GM23338 (cell line): ENCODE measurements at regions not wholly inside any gene's neighbourhood (a gene's known extent, or its start where the extent isn't known, plus 50 kb on each side); places are given as distances from the start of the nearest gene placed in this dataset.

Experiments
- ATAC-seq: fragments of 200-7000 bp; cut with Tn5 transposase; 3 replicates; pipeline ENCODE4 v1.9.1; 2020
- DNase-seq: peaks from one replicate; pipeline ENCODE4 v3.0.0-alpha.2; 2015; ENCODE audit warnings: low spot score
- H2AFZ ChIP-seq: fragments of 200-600 bp; sonication (generic); 2 replicates; pipeline ENCODE4 v1.8.0; 2016; ENCODE audit warnings: antibody characterized with exemption, mild to moderate bottlenecking, moderate library complexity
- H3F3A ChIP-seq: fragments of 200-600 bp; sonication (generic); replicated peaks from 2 replicates; pipeline ENCODE4 v1.8.0; 2017; ENCODE audit warnings: antibody characterized with exemption, mixed run types, low read depth
- H3K27ac ChIP-seq: fragments of 200-600 bp; sonication (generic); 2 replicates; pipeline ENCODE4 v1.6.1; 2016; ENCODE audit warnings: low read depth
- H3K27me3 ChIP-seq: fragments of 200-600 bp; sonication (generic); 2 replicates; pipeline ENCODE4 v1.8.0; 2016; ENCODE audit warnings: mild to moderate bottlenecking, mixed run types, moderate library complexity; ENCODE audit not compliant: insufficient read depth
- H3K36me3 ChIP-seq: fragments of 200-600 bp; sonication (generic); 2 replicates; pipeline ENCODE4 v1.8.0; 2016; ENCODE audit warnings: mild to moderate bottlenecking; ENCODE audit not compliant: insufficient read depth
- H3K4me1 ChIP-seq: fragments of 200-600 bp; sonication (generic); 2 replicates; pipeline ENCODE4 v1.8.0; 2016; ENCODE audit warnings: mild to moderate bottlenecking, moderate library complexity; ENCODE audit not compliant: insufficient read depth
- H3K4me2 ChIP-seq: fragments of 200-600 bp; sonication (generic); 2 replicates; pipeline ENCODE4 v1.7.1; 2017; ENCODE audit warnings: mixed run types
- H3K4me3 ChIP-seq: fragments of 200-600 bp; sonication (generic); 2 replicates; pipeline ENCODE4 v1.6.1; 2016; ENCODE audit warnings: mixed run types
- H3K79me2 ChIP-seq: fragments of 200-600 bp; sonication (generic); replicated peaks from 2 replicates; pipeline ENCODE4 v1.8.0; 2017; ENCODE audit warnings: mild to moderate bottlenecking; ENCODE audit not compliant: insufficient read depth
- H3K9me2 ChIP-seq: fragments of 200-600 bp; sonication (generic); 2 replicates; pipeline ENCODE4 v1.8.0; 2017; ENCODE audit not compliant: insufficient read depth
- H4K20me1 ChIP-seq: fragments of 200-600 bp; sonication (generic); replicated peaks from 2 replicates; pipeline ENCODE4 v1.8.0; 2017; ENCODE audit warnings: mild to moderate bottlenecking; ENCODE audit not compliant: insufficient read depth
- H3K27ac Mint-ChIP-seq: 2 replicates; pipeline ENCODE4 v1.8.0; 2020; ENCODE audit warnings: inconsistent platforms, mild to moderate bottlenecking, moderate library complexity, mixed read lengths
- H3K27me3 Mint-ChIP-seq: 3 replicates; pipeline ENCODE4 v1.8.0; 2022; ENCODE audit warnings: low read depth, mild to moderate bottlenecking, moderate library complexity, mixed read lengths, inconsistent platforms; ENCODE audit not compliant: insufficient read depth, poor library complexity
- H3K36me3 Mint-ChIP-seq: 3 replicates; pipeline ENCODE4 v1.8.0; 2021; ENCODE audit warnings: low read depth, mild to moderate bottlenecking, inconsistent platforms, moderate library complexity, mixed read lengths
- H3K4me1 Mint-ChIP-seq: 3 replicates; pipeline ENCODE4 v1.8.0; 2020; ENCODE audit warnings: mild to moderate bottlenecking, inconsistent platforms, mixed read lengths
- H3K4me3 Mint-ChIP-seq: 3 replicates; pipeline ENCODE4 v1.8.0; 2021; ENCODE audit warnings: moderate library complexity, mild to moderate bottlenecking, inconsistent platforms, mixed read lengths
- H3K9me3 Mint-ChIP-seq: 3 replicates; pipeline ENCODE4 v1.8.0; 2020; ENCODE audit warnings: moderate library complexity, mild to moderate bottlenecking, inconsistent platforms, mixed read lengths
- CREB1 ChIP-seq: fragments of 250-450 bp; sonication (Bioruptor Pico); IDR thresholded peaks from 2 replicates; pipeline ENCODE4 v1.5.0; 2020; ENCODE audit warnings: low read depth, mild to moderate bottlenecking, moderate library complexity
- EZH2 ChIP-seq: fragments of 200-600 bp; sonication (generic); IDR thresholded peaks from one replicate; pipeline ENCODE4 v1.8.0; 2017; ENCODE audit warnings: antibody characterized with exemption, mild to moderate bottlenecking, low read depth; ENCODE audit not compliant: unreplicated experiment
- EZH2phosphoT487 ChIP-seq: fragments of 200-600 bp; sonication (generic); IDR thresholded peaks from one replicate; pipeline ENCODE4 v1.8.1; 2018; ENCODE audit warnings: antibody characterized with exemption; ENCODE audit not compliant: unreplicated experiment
- JUNB ChIP-seq: IDR thresholded peaks from one replicate; pipeline ENCODE4 v1.6.1; 2016; ENCODE audit warnings: antibody characterized with exemption; ENCODE audit not compliant: unreplicated experiment
- NANOG ChIP-seq: IDR thresholded peaks from 2 replicates; pipeline ENCODE4 v1.6.1; 2016; ENCODE audit warnings: antibody characterized with exemption, borderline replicate concordance
- STAT1 ChIP-seq: IDR thresholded peaks from one replicate; pipeline ENCODE4 v1.6.1; 2016; ENCODE audit warnings: antibody characterized with exemption; ENCODE audit not compliant: unreplicated experiment
- ZNF331 ChIP-seq: fragments of 250-450 bp; sonication (Bioruptor Pico); IDR thresholded peaks from 2 replicates; pipeline ENCODE4 v1.5.0; 2020; ENCODE audit warnings: low read depth, mild to moderate bottlenecking, moderate library complexity
- TF ChIP-seq, protein P1 (sequence below): IDR thresholded peaks from 2 replicates; pipeline ENCODE4 v1.6.1; 2016; ENCODE audit warnings: antibody characterized with exemption
- TF ChIP-seq, protein P2 (sequence below): fragments of 250-450 bp; sonication (Bioruptor Pico); IDR thresholded peaks from 2 replicates; pipeline ENCODE4 v1.5.0; 2020; ENCODE audit warnings: mild to moderate bottlenecking, moderate library complexity
- TF ChIP-seq, protein P3 (sequence below): IDR thresholded peaks from one replicate; pipeline ENCODE4 v1.6.1; 2018; ENCODE audit warnings: antibody characterized with exemption; ENCODE audit not compliant: unreplicated experiment

DNA sequence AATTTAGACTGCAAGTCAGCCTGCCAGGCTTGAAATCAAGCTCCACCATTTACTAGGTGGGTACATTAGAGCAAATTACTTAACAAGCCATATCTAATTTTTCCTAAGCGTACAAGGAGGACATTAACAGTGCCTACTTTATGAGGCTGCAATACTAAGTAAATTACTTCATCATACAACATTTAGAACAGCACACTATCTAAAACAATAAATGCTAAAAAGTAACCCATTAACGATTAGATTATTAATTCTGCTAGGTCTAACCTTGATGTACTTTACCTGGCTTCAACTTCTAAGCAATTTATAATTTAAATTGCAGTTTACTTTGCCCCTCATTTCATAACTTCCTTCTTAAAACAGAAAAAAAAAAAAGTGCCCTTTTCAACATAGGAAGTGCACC, 1155.6 kb upstream of the NCAM2 start:
- H3K4me3 ChIP-seq, result no peak overlapping the region
- TF ChIP-seq EZH2 (no peak), ZNF331 (no peak), NANOG (no peak), STAT1 (no peak), CREB1 (CRISPR knock-in tag) (no peak), EZH2phosphoT487 (no peak), JUNB (no peak)
- TF ChIP-seq, protein P1, sequence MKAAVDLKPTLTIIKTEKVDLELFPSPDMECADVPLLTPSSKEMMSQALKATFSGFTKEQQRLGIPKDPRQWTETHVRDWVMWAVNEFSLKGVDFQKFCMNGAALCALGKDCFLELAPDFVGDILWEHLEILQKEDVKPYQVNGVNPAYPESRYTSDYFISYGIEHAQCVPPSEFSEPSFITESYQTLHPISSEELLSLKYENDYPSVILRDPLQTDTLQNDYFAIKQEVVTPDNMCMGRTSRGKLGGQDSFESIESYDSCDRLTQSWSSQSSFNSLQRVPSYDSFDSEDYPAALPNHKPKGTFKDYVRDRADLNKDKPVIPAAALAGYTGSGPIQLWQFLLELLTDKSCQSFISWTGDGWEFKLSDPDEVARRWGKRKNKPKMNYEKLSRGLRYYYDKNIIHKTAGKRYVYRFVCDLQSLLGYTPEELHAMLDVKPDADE, result no peak
- TF ChIP-seq, protein P2, sequence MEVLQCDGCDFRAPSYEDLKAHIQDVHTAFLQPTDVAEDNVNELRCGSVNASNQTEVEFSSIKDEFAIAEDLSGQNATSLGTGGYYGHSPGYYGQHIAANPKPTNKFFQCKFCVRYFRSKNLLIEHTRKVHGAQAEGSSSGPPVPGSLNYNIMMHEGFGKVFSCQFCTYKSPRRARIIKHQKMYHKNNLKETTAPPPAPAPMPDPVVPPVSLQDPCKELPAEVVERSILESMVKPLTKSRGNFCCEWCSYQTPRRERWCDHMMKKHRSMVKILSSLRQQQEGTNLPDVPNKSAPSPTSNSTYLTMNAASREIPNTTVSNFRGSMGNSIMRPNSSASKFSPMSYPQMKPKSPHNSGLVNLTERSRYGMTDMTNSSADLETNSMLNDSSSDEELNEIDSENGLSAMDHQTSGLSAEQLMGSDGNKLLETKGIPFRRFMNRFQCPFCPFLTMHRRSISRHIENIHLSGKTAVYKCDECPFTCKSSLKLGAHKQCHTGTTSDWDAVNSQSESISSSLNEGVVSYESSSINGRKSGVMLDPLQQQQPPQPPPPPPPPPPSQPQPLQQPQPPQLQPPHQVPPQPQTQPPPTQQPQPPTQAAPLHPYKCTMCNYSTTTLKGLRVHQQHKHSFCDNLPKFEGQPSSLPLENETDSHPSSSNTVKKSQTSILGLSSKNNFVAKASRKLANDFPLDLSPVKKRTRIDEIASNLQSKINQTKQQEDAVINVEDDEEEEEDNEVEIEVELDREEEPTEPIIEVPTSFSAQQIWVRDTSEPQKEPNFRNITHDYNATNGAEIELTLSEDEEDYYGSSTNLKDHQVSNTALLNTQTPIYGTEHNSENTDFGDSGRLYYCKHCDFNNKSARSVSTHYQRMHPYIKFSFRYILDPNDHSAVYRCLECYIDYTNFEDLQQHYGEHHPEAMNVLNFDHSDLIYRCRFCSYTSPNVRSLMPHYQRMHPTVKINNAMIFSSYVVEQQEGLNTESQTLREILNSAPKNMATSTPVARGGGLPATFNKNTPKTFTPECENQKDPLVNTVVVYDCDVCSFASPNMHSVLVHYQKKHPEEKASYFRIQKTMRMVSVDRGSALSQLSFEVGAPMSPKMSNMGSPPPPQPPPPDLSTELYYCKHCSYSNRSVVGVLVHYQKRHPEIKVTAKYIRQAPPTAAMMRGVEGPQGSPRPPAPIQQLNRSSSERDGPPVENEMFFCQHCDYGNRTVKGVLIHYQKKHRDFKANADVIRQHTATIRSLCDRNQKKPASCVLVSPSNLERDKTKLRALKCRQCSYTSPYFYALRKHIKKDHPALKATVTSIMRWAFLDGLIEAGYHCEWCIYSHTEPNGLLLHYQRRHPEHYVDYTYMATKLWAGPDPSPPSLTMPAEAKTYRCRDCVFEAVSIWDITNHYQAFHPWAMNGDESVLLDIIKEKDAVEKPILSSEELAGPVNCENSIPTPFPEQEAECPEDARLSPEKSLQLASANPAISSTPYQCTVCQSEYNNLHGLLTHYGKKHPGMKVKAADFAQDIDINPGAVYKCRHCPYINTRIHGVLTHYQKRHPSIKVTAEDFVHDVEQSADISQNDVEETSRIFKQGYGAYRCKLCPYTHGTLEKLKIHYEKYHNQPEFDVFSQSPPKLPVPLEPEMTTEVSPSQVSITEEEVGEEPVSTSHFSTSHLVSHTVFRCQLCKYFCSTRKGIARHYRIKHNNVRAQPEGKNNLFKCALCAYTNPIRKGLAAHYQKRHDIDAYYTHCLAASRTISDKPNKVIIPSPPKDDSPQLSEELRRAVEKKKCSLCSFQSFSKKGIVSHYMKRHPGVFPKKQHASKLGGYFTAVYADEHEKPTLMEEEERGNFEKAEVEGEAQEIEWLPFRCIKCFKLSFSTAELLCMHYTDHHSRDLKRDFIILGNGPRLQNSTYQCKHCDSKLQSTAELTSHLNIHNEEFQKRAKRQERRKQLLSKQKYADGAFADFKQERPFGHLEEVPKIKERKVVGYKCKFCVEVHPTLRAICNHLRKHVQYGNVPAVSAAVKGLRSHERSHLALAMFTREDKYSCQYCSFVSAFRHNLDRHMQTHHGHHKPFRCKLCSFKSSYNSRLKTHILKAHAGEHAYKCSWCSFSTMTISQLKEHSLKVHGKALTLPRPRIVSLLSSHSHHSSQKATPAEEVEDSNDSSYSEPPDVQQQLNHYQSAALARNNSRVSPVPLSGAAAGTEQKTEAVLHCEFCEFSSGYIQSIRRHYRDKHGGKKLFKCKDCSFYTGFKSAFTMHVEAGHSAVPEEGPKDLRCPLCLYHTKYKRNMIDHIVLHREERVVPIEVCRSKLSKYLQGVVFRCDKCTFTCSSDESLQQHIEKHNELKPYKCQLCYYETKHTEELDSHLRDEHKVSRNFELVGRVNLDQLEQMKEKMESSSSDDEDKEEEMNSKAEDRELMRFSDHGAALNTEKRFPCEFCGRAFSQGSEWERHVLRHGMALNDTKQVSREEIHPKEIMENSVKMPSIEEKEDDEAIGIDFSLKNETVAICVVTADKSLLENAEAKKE (CRISPR knock-in tag), result no peak
- TF ChIP-seq, protein P3, sequence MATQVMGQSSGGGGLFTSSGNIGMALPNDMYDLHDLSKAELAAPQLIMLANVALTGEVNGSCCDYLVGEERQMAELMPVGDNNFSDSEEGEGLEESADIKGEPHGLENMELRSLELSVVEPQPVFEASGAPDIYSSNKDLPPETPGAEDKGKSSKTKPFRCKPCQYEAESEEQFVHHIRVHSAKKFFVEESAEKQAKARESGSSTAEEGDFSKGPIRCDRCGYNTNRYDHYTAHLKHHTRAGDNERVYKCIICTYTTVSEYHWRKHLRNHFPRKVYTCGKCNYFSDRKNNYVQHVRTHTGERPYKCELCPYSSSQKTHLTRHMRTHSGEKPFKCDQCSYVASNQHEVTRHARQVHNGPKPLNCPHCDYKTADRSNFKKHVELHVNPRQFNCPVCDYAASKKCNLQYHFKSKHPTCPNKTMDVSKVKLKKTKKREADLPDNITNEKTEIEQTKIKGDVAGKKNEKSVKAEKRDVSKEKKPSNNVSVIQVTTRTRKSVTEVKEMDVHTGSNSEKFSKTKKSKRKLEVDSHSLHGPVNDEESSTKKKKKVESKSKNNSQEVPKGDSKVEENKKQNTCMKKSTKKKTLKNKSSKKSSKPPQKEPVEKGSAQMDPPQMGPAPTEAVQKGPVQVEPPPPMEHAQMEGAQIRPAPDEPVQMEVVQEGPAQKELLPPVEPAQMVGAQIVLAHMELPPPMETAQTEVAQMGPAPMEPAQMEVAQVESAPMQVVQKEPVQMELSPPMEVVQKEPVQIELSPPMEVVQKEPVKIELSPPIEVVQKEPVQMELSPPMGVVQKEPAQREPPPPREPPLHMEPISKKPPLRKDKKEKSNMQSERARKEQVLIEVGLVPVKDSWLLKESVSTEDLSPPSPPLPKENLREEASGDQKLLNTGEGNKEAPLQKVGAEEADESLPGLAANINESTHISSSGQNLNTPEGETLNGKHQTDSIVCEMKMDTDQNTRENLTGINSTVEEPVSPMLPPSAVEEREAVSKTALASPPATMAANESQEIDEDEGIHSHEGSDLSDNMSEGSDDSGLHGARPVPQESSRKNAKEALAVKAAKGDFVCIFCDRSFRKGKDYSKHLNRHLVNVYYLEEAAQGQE, result no peak
- no peaks in the 10 kb centered on the region for H3K4me1 ChIP-seq
- H3K9me2 ChIP-seq, result no peaks in the 10 kb centered on the region
- Mint-ChIP-seq H3K27ac (no peak overlapping the region), H3K36me3 (no peaks in the 10 kb centered on the region), H3K4me1 (no peaks in the 10 kb centered on the region), H3K9me3 (no peaks in the 10 kb centered on the region), H3K27me3 (no peaks in the 10 kb centered on the region), H3K4me3 (no peak overlapping the region)
- H3K27ac ChIP-seq, result no peak overlapping the region
- H4K20me1 ChIP-seq, result no peaks in the 10 kb centered on the region
- H3K4me2 ChIP-seq, result no peak overlapping the region
- no peaks in the 10 kb centered on the region for H3K79me2 ChIP-seq
- H3K27me3 ChIP-seq, result no peaks in the 10 kb centered on the region
- no peak overlapping the region for H2AFZ ChIP-seq
- no peaks in the 10 kb centered on the region for H3K36me3 ChIP-seq
- no peaks in the 10 kb centered on the region for H3F3A ChIP-seq
- ATAC-seq (no peak), DNase-seq (no peak)
